OCI-M2 (cell line): ENCODE measurements at regions not wholly inside any gene's neighbourhood (a gene's known extent, or its start where the extent isn't known, plus 50 kb on each side); places are given as distances from the start of the nearest gene placed in this dataset.

Experiments used
- DNase-seq: peaks from one replicate; lab custom pipeline; 2025; ENCODE audit not compliant: unreplicated experiment; lab: John Stamatoyannopoulos, UW

GRCh38 chr18:29184654-29185053 lies 1007.7 kb upstream of the CDH2 start:
- no peak for DNase-seq

GRCh38 chr18:29181151-29181901 lies 1004.4 kb upstream of the CDH2 start:
- DNase-seq = no peak

GRCh38 chr18:29176681-29177080 lies 999.8 kb upstream of the CDH2 start:
- DNase-seq = no peak

- no peak for DNase-seq
These were observed 998.0 kb upstream of the CDH2 start for GRCh38 chr18:29174891-29175290.

GRCh38 chr18:29172756-29173067 lies 995.8 kb upstream of the CDH2 start:
- DNase-seq = no peak

- no peak for DNase-seq
These were observed 995.2 kb upstream of the CDH2 start for GRCh38 chr18:29171892-29172755.

GRCh38 chr18:29169599-29169998 lies 992.7 kb upstream of the CDH2 start:
- DNase-seq = no peak

- DNase-seq = no peak
These were observed 988.2 kb upstream of the CDH2 start for GRCh38 chr18:29164993-29165599.

GRCh38 chr18:29164020-29164706 lies 987.2 kb upstream of the CDH2 start:
- DNase-seq = no peak

GRCh38 chr18:29163596-29163995 lies 986.7 kb upstream of the CDH2 start:
- DNase-seq = no peak

GRCh38 chr18:29161429-29161828 lies 984.5 kb upstream of the CDH2 start:
- DNase-seq = no peak

- no peak for DNase-seq
These were observed 983.2 kb upstream of the CDH2 start for GRCh38 chr18:29160170-29160569.

GRCh38 chr18:29157905-29158304 lies 981.0 kb upstream of the CDH2 start:
- no peak for DNase-seq

- DNase-seq = no peak
These were observed 980.3 kb upstream of the CDH2 start for GRCh38 chr18:29157057-29157780.

GRCh38 chr18:29156531-29156930 lies 979.6 kb upstream of the CDH2 start:
- DNase-seq = no peak

- DNase-seq = no peak
These were observed 978.1 kb upstream of the CDH2 start for GRCh38 chr18:29154758-29155725.

- DNase-seq = no peak
These were observed 977.3 kb upstream of the CDH2 start for GRCh38 chr18:29154196-29154757.

- no peak for DNase-seq
These were observed 976.2 kb upstream of the CDH2 start for GRCh38 chr18:29153091-29153490.

GRCh38 chr18:29147944-29148343 lies 971.0 kb upstream of the CDH2 start:
- DNase-seq = no peak
